CD4-positive, alpha-beta T cell (primary cell): ENCODE measurements at regions not wholly inside any gene's neighbourhood (a gene's known extent, or its start where the extent isn't known, plus 50 kb on each side); places are given as distances from the start of the nearest gene placed in this dataset.
A peak's percentile ranks its signal among the peaks of the same experiment; 100 is the strongest.

Experiments
- ATAC-seq: fragments of 200-7000 bp; cut with Tn5 transposase; one replicate; pipeline ENCODE4 v1.10.0; 2022; ENCODE audit warnings: mild to moderate bottlenecking; ENCODE audit not compliant: poor library complexity
- CTCF ChIA-PET: fragments of 350-600 bp; sonication (Branson Sonifier 250); formaldehyde crosslinking; loops from one replicate; lab custom pipeline; 2021; ENCODE audit warnings: antibody characterized with exemption, inconsistent platforms; lab: Charles Lee
- POLR2A ChIA-PET: fragments of 350-600 bp; sonication (Branson Sonifier 250); formaldehyde crosslinking; loops from one replicate; lab custom pipeline; 2021; ENCODE audit warnings: antibody characterized with exemption, inconsistent platforms; lab: Charles Lee
- DNase-seq, 14 experiments: peaks; one replicate each; pipeline ENCODE4 v3.0.0-alpha.2; 2013 to 2020; ENCODE audit warnings: mixed read lengths in 2 of 14
- H3K27ac ChIP-seq, 2 donors: one replicate each; pipeline versions ENCODE4 v1.5.1 to v1.7.0; 2013; ENCODE audit warnings: low read length in 2 of 2, low read depth in 1 of 2, mild to moderate bottlenecking in 1 of 2
- H3K27me3 ChIP-seq, 2 experiments: 1 replicate in 1 of 2; 2 replicates in 1 of 2; pipeline versions ENCODE4 v1.6.1 to v1.7.0; 2013; ENCODE audit warnings: low read length in 2 of 2, control low read depth in 1 of 2, mild to moderate bottlenecking in 1 of 2, moderate library complexity in 1 of 2; ENCODE audit not compliant: insufficient read depth in 2 of 2, control insufficient read depth in 1 of 2
- H3K36me3 ChIP-seq: one replicate; pipeline ENCODE4 v1.6.1; 2013; ENCODE audit warnings: low read length, control low read depth; ENCODE audit not compliant: insufficient read depth
- H3K4me1 ChIP-seq: one replicate; pipeline ENCODE4 v1.6.1; 2013; ENCODE audit warnings: low read length, control low read depth; ENCODE audit not compliant: insufficient read depth
- H3K4me3 ChIP-seq: one replicate; pipeline ENCODE4 v1.5.1; 2013; ENCODE audit warnings: mild to moderate bottlenecking, low read length, moderate library complexity
- H3K9me3 ChIP-seq, 2 experiments: 1 replicate in 1 of 2; 2 replicates in 1 of 2; pipeline versions ENCODE4 v1.6.1 to v1.7.0; 2013; ENCODE audit warnings: low read length in 2 of 2, mild to moderate bottlenecking in 2 of 2, control low read depth in 1 of 2, moderate library complexity in 1 of 2; ENCODE audit not compliant: control insufficient read depth in 1 of 2, insufficient read depth in 1 of 2
- H3K27ac Mint-ChIP-seq: one replicate; pipeline ENCODE4 v1.8.0; 2020; ENCODE audit warnings: mixed read lengths
- H3K27me3 Mint-ChIP-seq: one replicate; pipeline ENCODE4 v1.8.0; 2021; ENCODE audit warnings: mixed read lengths
- H3K36me3 Mint-ChIP-seq: one replicate; pipeline ENCODE4 v1.8.0; 2021; ENCODE audit warnings: low read depth, mixed read lengths
- H3K4me1 Mint-ChIP-seq: one replicate; pipeline ENCODE4 v1.8.0; 2021; ENCODE audit warnings: low read depth, mixed read lengths
- H3K4me3 Mint-ChIP-seq: one replicate; pipeline ENCODE4 v1.8.0; 2020; ENCODE audit warnings: mild to moderate bottlenecking, mixed read lengths
- H3K9me3 Mint-ChIP-seq: one replicate; pipeline ENCODE4 v1.8.0; 2020; ENCODE audit warnings: mixed read lengths
- intact Hi-C, 2 experiments: fragments of 100-400 bp; cut with DNase I in 1 of 2; cut with micrococcal nuclease in 1 of 2; formaldehyde crosslinking; loops; one replicate each; pipeline versions ENCODE4 v1.15.1 to v1.9.0; 2023 to 2025; cut with DNase I, micrococcal nuclease
- TF ChIP-seq, protein P1 (sequence below): fragments of 200-600 bp; IDR thresholded peaks from one replicate; pipeline ENCODE4 v1.8.0; 2022; ENCODE audit warnings: antibody characterized with exemption, mild to moderate bottlenecking

- H3K27me3 ChIP-seq: no peaks in the 10 kb centered on the region
- peaks cover 8% of the 10 kb centered on the region for H3K9me3 Mint-ChIP-seq
- H3K4me3 ChIP-seq: no peak overlapping the region
- TF ChIP-seq, protein P1, sequence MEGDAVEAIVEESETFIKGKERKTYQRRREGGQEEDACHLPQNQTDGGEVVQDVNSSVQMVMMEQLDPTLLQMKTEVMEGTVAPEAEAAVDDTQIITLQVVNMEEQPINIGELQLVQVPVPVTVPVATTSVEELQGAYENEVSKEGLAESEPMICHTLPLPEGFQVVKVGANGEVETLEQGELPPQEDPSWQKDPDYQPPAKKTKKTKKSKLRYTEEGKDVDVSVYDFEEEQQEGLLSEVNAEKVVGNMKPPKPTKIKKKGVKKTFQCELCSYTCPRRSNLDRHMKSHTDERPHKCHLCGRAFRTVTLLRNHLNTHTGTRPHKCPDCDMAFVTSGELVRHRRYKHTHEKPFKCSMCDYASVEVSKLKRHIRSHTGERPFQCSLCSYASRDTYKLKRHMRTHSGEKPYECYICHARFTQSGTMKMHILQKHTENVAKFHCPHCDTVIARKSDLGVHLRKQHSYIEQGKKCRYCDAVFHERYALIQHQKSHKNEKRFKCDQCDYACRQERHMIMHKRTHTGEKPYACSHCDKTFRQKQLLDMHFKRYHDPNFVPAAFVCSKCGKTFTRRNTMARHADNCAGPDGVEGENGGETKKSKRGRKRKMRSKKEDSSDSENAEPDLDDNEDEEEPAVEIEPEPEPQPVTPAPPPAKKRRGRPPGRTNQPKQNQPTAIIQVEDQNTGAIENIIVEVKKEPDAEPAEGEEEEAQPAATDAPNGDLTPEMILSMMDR: no peak
- H3K27ac ChIP-seq: no peak overlapping the region
- POLR2A ChIA-PET: no interaction called here
- intact Hi-C loops: no loop called here
- H3K27ac Mint-ChIP-seq: no peak overlapping the region
- CTCF ChIA-PET: no interaction called here
- no peak overlapping the region for H3K4me3 Mint-ChIP-seq
- H3K9me3 ChIP-seq: no peaks in the 10 kb centered on the region
- ATAC-seq (no peak), DNase-seq (peak in 1 of 14 experiments; percentile 7)
- H3K4me1 ChIP-seq: no peaks in the 10 kb centered on the region
- H3K4me1 Mint-ChIP-seq: no peaks in the 10 kb centered on the region
- no peaks in the 10 kb centered on the region for H3K36me3 Mint-ChIP-seq
- no peaks in the 10 kb centered on the region for H3K27me3 Mint-ChIP-seq
- H3K36me3 ChIP-seq: no peaks in the 10 kb centered on the region
These were observed 957.0 kb downstream of the AMY1C start for GRCh38 chr1:104706631-104707147.

GRCh38 chr1:104718752-104719151 is 969.1 kb downstream of the AMY1C start:
- ChIA-PET CTCF (no interaction called here), POLR2A (no interaction called here)
- no peaks in the 10 kb centered on the region for H3K4me1 ChIP-seq
- no peak overlapping the region for H3K27ac ChIP-seq
- peaks cover 6% of the 10 kb centered on the region for H3K9me3 Mint-ChIP-seq
- H3K9me3 ChIP-seq: peaks cover 3 to 4% of the 10 kb centered on the region in 2 experiments
- no peak for DNase-seq
- ATAC-seq: no peak
- H3K27ac Mint-ChIP-seq: no peak overlapping the region
- H3K36me3 Mint-ChIP-seq: no peaks in the 10 kb centered on the region
- H3K4me3 Mint-ChIP-seq: no peak overlapping the region
- intact Hi-C loops: no loop called here
- TF ChIP-seq, protein P1: no peak
- no peaks in the 10 kb centered on the region for H3K36me3 ChIP-seq
- no peaks in the 10 kb centered on the region for H3K4me1 Mint-ChIP-seq
- no peak overlapping the region for H3K4me3 ChIP-seq
- no peaks in the 10 kb centered on the region for H3K27me3 ChIP-seq
- no peaks in the 10 kb centered on the region for H3K27me3 Mint-ChIP-seq

DNA sequence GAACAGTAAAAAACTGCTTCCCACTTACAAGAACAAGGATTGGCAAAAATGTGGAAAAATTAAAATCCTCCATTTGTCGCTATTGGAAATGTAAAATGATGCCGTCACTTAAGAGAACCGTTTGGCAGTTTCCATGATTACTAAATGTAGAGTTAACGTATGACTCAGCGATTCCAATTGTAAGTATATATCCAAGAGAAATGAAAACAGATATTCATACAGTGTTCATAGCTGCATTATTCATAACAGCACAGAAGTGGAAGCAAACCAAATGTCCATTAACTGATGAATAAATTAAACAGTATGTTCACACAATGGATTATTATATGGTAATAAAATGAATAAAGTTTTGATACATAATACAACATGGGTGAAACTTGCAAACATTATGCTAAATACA is 971.0 kb downstream of the AMY1C start:
- Mint-ChIP-seq H3K27me3 (no peaks in the 10 kb centered on the region), H3K4me1 (no peaks in the 10 kb centered on the region), H3K4me3 (no peak overlapping the region), H3K27ac (no peak overlapping the region), H3K36me3 (no peaks in the 10 kb centered on the region), H3K9me3 (peaks cover 12% of the 10 kb centered on the region)
- H3K4me1 ChIP-seq: no peaks in the 10 kb centered on the region
- H3K9me3 ChIP-seq: peaks cover 3 to 8% of the 10 kb centered on the region in 2 experiments
- no peak overlapping the region for H3K27ac ChIP-seq
- no peak overlapping the region for H3K4me3 ChIP-seq
- ATAC-seq (no peak), DNase-seq (no peak)
- no peaks in the 10 kb centered on the region for H3K36me3 ChIP-seq
- ChIA-PET CTCF (no interaction called here), POLR2A (no interaction called here)
- no peaks in the 10 kb centered on the region for H3K27me3 ChIP-seq
- intact Hi-C loops: no loop called here
- TF ChIP-seq, protein P1: no peak
